ENCODE measurements at regions not wholly inside any gene's neighbourhood (a gene's known extent, or its start where the extent isn't known, plus 50 kb on each side); places are given as distances from the start of the nearest gene placed in this dataset.

- Histone ChIP-seq H3K27ac (no peak overlapping the region), H3K36me3 (no peaks in the 10 kb centered on the region), H3K9me3 (no peaks in the 10 kb centered on the region), H3K4me3 (no peak overlapping the region), H3K27me3 (no peaks in the 10 kb centered on the region), H3K4me1 (ENCODE audit: insufficient read depth) (no peaks in the 10 kb centered on the region)
- no peak for DNase-seq
- TF ChIP-seq EP300 (IDR thresholded peaks at IDR 0.05) (no peak), CTCF (IDR thresholded peaks at IDR 0.05) (no peak), POLR2A (IDR thresholded peaks at IDR 0.05) (no peak)
- intact Hi-C loops (cut with DNase I), result no loop called here
- 65 to 75% (median 74%) methylated on average over 2 of the region's 2 CpGs for WGBS, 3 donors
Observed at GRCh38 chr9:25584611-25585010, 93.6 kb downstream of the TUSC1 start.

GRCh38 chr9:25573281-25573680, 105.0 kb downstream of the TUSC1 start:
- no peak for DNase-seq
- TF ChIP-seq EP300 (IDR thresholded peaks at IDR 0.05) (no peak), POLR2A (IDR thresholded peaks at IDR 0.05) (no peak), CTCF (IDR thresholded peaks at IDR 0.05) (no peak)
- H3K36me3 ChIP-seq, result no peaks in the 10 kb centered on the region
- WGBS, 3 donors, result 50 to 63% (median 54%) methylated on average over 5 of the region's 5 CpGs
- no peak overlapping the region for H3K4me3 ChIP-seq
- H3K4me1 ChIP-seq (ENCODE audit: insufficient read depth), result no peaks in the 10 kb centered on the region
- H3K27ac ChIP-seq, result no peak overlapping the region
- H3K9me3 ChIP-seq, result no peaks in the 10 kb centered on the region
- intact Hi-C loops (cut with DNase I), result no loop called here
- H3K27me3 ChIP-seq, result no peaks in the 10 kb centered on the region

- WGBS, 3 donors, result 75 to 86% (median 77%) methylated on average over 2 of the region's 2 CpGs
- intact Hi-C loops (cut with DNase I), result no loop called here
- H3K27me3 ChIP-seq, result no peaks in the 10 kb centered on the region
- H3K4me1 ChIP-seq (ENCODE audit: insufficient read depth), result no peaks in the 10 kb centered on the region
- H3K36me3 ChIP-seq, result no peaks in the 10 kb centered on the region
- H3K9me3 ChIP-seq, result no peaks in the 10 kb centered on the region
- H3K27ac ChIP-seq, result no peak overlapping the region
- TF ChIP-seq EP300 (IDR thresholded peaks at IDR 0.05), result no peak
- no peak for TF ChIP-seq POLR2A (IDR thresholded peaks at IDR 0.05)
- TF ChIP-seq CTCF (IDR thresholded peaks at IDR 0.05), result no peak
- no peak for DNase-seq
- H3K4me3 ChIP-seq, result no peak overlapping the region
Observed at GRCh38 chr9:25571491-25571890, 106.8 kb downstream of the TUSC1 start.

- no peak for TF ChIP-seq CTCF (IDR thresholded peaks at IDR 0.05)
- intact Hi-C loops (cut with DNase I), result no loop called here
- H3K36me3 ChIP-seq, result no peaks in the 10 kb centered on the region
- H3K27me3 ChIP-seq, result no peaks in the 10 kb centered on the region
- 65 to 77% (median 65%) methylated on average over 6 of the region's 6 CpGs for WGBS, 3 donors
- H3K4me3 ChIP-seq, result no peak overlapping the region
- H3K27ac ChIP-seq, result no peak overlapping the region
- H3K4me1 ChIP-seq (ENCODE audit: insufficient read depth), result no peaks in the 10 kb centered on the region
- no peak for DNase-seq
- H3K9me3 ChIP-seq, result no peaks in the 10 kb centered on the region
Observed at GRCh38 chr9:25570802-25571201, 107.4 kb downstream of the TUSC1 start.

GRCh38 chr9:25562101-25562500, 116.1 kb downstream of the TUSC1 start:
- 68 to 81% (median 69%) methylated on average over 2 of the region's 2 CpGs for WGBS, 3 donors
- DNase-seq, result no peak
- Histone ChIP-seq H3K27ac (no peak overlapping the region), H3K4me3 (no peak overlapping the region), H3K4me1 (ENCODE audit: insufficient read depth) (no peaks in the 10 kb centered on the region), H3K27me3 (no peaks in the 10 kb centered on the region), H3K36me3 (no peaks in the 10 kb centered on the region), H3K9me3 (no peaks in the 10 kb centered on the region)
- intact Hi-C loops (cut with DNase I), result no loop called here
- TF ChIP-seq EP300 (IDR thresholded peaks at IDR 0.05) (no peak), CTCF (IDR thresholded peaks at IDR 0.05) (no peak), POLR2A (IDR thresholded peaks at IDR 0.05) (no peak)
